ENCODE measurements at regions not wholly inside any gene's neighbourhood (a gene's known extent, or its start where the extent isn't known, plus 50 kb on each side); places are given as distances from the start of the nearest gene placed in this dataset.
"Not testable (repeated sequence)": the region's sequence is repeated elsewhere in the genome, so short reads cannot be mapped to it uniquely, and the experiment has no call there.

DNA sequence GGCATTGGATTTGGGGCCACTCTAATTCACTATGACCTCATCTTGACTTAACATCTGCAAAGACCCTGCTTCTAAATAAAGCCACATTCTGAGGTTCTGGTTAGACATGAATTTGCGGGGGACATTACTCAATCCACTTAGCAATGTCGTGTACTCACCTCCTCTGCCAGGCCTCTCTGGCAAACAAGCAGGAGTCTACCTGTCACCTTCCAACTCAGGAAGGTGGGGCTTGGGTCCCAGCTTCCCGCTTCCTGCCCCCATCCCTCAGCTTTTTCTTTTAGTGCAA is 177.8 kb downstream of the PSMG1 start:
- Histone ChIP-seq H3K9ac (ENCODE audit: low read depth in 1 of 2, low read length in 2 of 2) (no peak overlapping the region), H3K36me3 (ENCODE audit: control insufficient read depth in 1 of 2, insufficient read depth in 2 of 2, low read length in 2 of 2) (no peaks in the 10 kb centered on the region), H3K4me1 (ENCODE audit: control insufficient read depth in 1 of 2, insufficient read depth in 2 of 2, low read length in 2 of 2) (peaks cover 25 to 27% of the 10 kb centered on the region in 2 donors), H3K27me3 (ENCODE audit: control insufficient read depth in 1 of 2, insufficient read depth in 2 of 2, low read length in 2 of 2) (no peaks in the 10 kb centered on the region), H3K4me3 (ENCODE audit: low read depth in 1 of 2, low read length in 2 of 2) (no peak overlapping the region), H3K27ac (ENCODE audit: low read depth, low read length) (peak overlapping the region; percentile 34), H3K9me3 (ENCODE audit: control insufficient read depth in 1 of 2, low read length in 2 of 2) (no peaks in the 10 kb centered on the region)

GRCh38 chr21:39004634-39005501 is 178.4 kb downstream of the PSMG1 start:
- no peaks in the 10 kb centered on the region for H3K9me3 ChIP-seq (ENCODE audit: control insufficient read depth in 1 of 2, low read length in 2 of 2)
- peak overlapping the region; percentile 74 for H3K27ac ChIP-seq (ENCODE audit: low read depth, low read length)
- no peak overlapping the region for H3K4me3 ChIP-seq (ENCODE audit: low read depth in 1 of 2, low read length in 2 of 2)
- no peaks in the 10 kb centered on the region for H3K27me3 ChIP-seq (ENCODE audit: control insufficient read depth in 1 of 2, insufficient read depth in 2 of 2, low read length in 2 of 2)
- H3K36me3 ChIP-seq (ENCODE audit: control insufficient read depth in 1 of 2, insufficient read depth in 2 of 2, low read length in 2 of 2): no peaks in the 10 kb centered on the region
- H3K9ac ChIP-seq (ENCODE audit: low read depth in 1 of 2, low read length in 2 of 2): peak overlapping the region in 1 of 2 donors; percentile 18
- peaks cover 25 to 27% of the 10 kb centered on the region in 2 donors for H3K4me1 ChIP-seq (ENCODE audit: control insufficient read depth in 1 of 2, insufficient read depth in 2 of 2, low read length in 2 of 2)

- Histone ChIP-seq H3K4me3 (ENCODE audit: low read depth in 1 of 2, low read length in 2 of 2) (no peak overlapping the region), H3K36me3 (ENCODE audit: control insufficient read depth in 1 of 2, insufficient read depth in 2 of 2, low read length in 2 of 2) (no peaks in the 10 kb centered on the region), H3K4me1 (ENCODE audit: control insufficient read depth in 1 of 2, insufficient read depth in 2 of 2, low read length in 2 of 2) (peaks cover 25 to 27% of the 10 kb centered on the region in 2 donors), H3K27ac (ENCODE audit: low read depth, low read length) (peak overlapping the region; percentile 74), H3K9me3 (ENCODE audit: control insufficient read depth in 1 of 2, low read length in 2 of 2) (no peaks in the 10 kb centered on the region), H3K9ac (ENCODE audit: low read depth in 1 of 2, low read length in 2 of 2) (peak overlapping the region in 1 of 2 donors; percentile 18), H3K27me3 (ENCODE audit: control insufficient read depth in 1 of 2, insufficient read depth in 2 of 2, low read length in 2 of 2) (no peaks in the 10 kb centered on the region)
These were observed 179.1 kb downstream of the PSMG1 start for GRCh38 chr21:39003982-39004633.

DNA sequence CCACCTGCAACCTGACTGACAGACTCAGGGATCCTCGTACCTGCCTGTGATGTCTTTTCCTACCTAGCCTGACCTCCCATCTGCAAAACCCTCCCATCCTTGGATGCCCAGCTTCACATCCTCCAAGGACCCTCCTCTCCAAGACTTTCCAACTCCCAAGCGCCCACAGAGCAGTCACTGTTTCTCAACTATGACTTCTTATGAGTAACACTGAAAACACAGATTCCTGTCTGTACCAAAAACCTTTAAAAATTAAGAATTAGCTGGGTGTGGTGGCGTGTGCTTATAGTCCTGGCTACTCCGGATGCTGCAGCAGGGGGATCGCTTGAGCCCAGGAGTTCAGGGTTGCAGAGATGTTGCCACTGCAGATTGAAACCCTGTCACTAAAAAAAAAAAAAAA is 181.9 kb downstream of the PSMG1 start:
- Histone ChIP-seq H3K36me3 (ENCODE audit: control insufficient read depth in 1 of 2, insufficient read depth in 2 of 2, low read length in 2 of 2) (no peaks in the 10 kb centered on the region), H3K27me3 (ENCODE audit: control insufficient read depth in 1 of 2, insufficient read depth in 2 of 2, low read length in 2 of 2) (no peaks in the 10 kb centered on the region), H3K4me1 (ENCODE audit: control insufficient read depth in 1 of 2, insufficient read depth in 2 of 2, low read length in 2 of 2) (peaks cover 14 to 22% of the 10 kb centered on the region in 2 donors), H3K9me3 (ENCODE audit: control insufficient read depth in 1 of 2, low read length in 2 of 2) (no peaks in the 10 kb centered on the region), H3K27ac (ENCODE audit: low read depth, low read length) (no peak overlapping the region), H3K9ac (ENCODE audit: low read depth in 1 of 2, low read length in 2 of 2) (no peak overlapping the region), H3K4me3 (ENCODE audit: low read depth in 1 of 2, low read length in 2 of 2) (no peak overlapping the region)

GRCh38 chr21:39000496-39000895 is 182.8 kb downstream of the PSMG1 start:
- Histone ChIP-seq H3K4me3 (ENCODE audit: low read depth in 1 of 2, low read length in 2 of 2) (no peak overlapping the region), H3K4me1 (ENCODE audit: control insufficient read depth in 1 of 2, insufficient read depth in 2 of 2, low read length in 2 of 2) (peaks cover 13 to 26% of the 10 kb centered on the region in 2 donors), H3K36me3 (ENCODE audit: control insufficient read depth in 1 of 2, insufficient read depth in 2 of 2, low read length in 2 of 2) (no peaks in the 10 kb centered on the region), H3K9me3 (ENCODE audit: control insufficient read depth in 1 of 2, low read length in 2 of 2) (no peaks in the 10 kb centered on the region), H3K27me3 (ENCODE audit: control insufficient read depth in 1 of 2, insufficient read depth in 2 of 2, low read length in 2 of 2) (no peaks in the 10 kb centered on the region), H3K9ac (ENCODE audit: low read depth in 1 of 2, low read length in 2 of 2) (no peak overlapping the region), H3K27ac (ENCODE audit: low read depth, low read length) (no peak overlapping the region)

DNA sequence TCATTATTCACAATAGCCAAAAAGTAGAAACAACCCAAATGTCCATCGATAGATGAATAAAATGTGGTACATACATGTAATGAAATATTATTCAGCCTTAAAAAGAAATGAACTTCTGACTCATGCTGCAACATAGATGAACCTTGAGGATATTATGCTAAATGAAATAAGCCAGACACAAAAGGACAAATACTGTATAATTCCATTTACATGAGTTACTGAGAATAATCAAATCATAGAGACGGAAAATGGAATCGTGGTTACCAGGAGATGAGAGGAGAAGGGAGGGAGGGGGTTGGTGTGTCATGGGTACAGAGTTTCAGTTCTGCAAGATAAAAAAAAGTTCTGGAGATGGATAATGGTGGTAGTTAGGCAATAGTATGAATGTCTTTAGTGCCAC is 184.1 kb downstream of the PSMG1 start:
- Histone ChIP-seq H3K9ac (ENCODE audit: low read depth in 1 of 2, low read length in 2 of 2) (no peak overlapping the region), H3K4me1 (ENCODE audit: control insufficient read depth in 1 of 2, insufficient read depth in 2 of 2, low read length in 2 of 2) (peaks cover 12 to 17% of the 10 kb centered on the region in 2 donors), H3K9me3 (ENCODE audit: control insufficient read depth in 1 of 2, low read length in 2 of 2) (no peaks in the 10 kb centered on the region), H3K36me3 (ENCODE audit: control insufficient read depth in 1 of 2, insufficient read depth in 2 of 2, low read length in 2 of 2) (no peaks in the 10 kb centered on the region), H3K27me3 (ENCODE audit: control insufficient read depth in 1 of 2, insufficient read depth in 2 of 2, low read length in 2 of 2) (no peaks in the 10 kb centered on the region), H3K27ac (ENCODE audit: low read depth, low read length) (no peak overlapping the region), H3K4me3 (ENCODE audit: low read depth in 1 of 2, low read length in 2 of 2) (no peak overlapping the region)

DNA sequence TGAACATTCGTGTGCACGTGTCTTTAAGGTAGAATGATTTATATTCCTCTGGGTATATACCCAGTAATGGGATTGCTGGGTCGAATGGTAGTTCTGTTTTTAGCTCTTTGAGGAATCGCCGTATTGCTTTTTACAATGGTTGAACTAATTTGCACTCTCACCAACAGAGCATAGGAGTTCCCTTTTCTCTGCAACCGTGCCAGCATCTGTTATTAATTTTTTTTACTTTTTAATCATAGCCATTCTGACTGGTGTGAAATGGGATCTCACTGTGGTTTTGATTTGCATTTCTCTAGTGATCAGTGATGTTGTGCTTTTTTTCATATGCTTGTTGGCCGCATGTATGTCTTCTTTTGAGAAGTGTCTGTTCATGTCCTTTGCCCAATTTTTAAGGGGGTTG is 185.0 kb downstream of the PSMG1 start:
- H3K9ac ChIP-seq (ENCODE audit: low read depth in 1 of 2, low read length in 2 of 2); H3K4me3 ChIP-seq (ENCODE audit: low read depth in 1 of 2, low read length in 2 of 2); H3K27me3 ChIP-seq (ENCODE audit: control insufficient read depth in 1 of 2, insufficient read depth in 2 of 2, low read length in 2 of 2); H3K27ac ChIP-seq (ENCODE audit: low read depth, low read length); H3K36me3 ChIP-seq (ENCODE audit: control insufficient read depth in 1 of 2, insufficient read depth in 2 of 2, low read length in 2 of 2); H3K9me3 ChIP-seq (ENCODE audit: control insufficient read depth in 1 of 2, low read length in 2 of 2): not testable (repeated sequence)
- H3K4me1 ChIP-seq (ENCODE audit: control insufficient read depth in 1 of 2, insufficient read depth in 2 of 2, low read length in 2 of 2): peaks cover 13 to 16% of the 10 kb centered on the region in 2 donors

GRCh38 chr21:38997843-38998175 is 185.4 kb downstream of the PSMG1 start:
- peaks cover 9 to 16% of the 10 kb centered on the region in 2 donors for H3K4me1 ChIP-seq (ENCODE audit: control insufficient read depth in 1 of 2, insufficient read depth in 2 of 2, low read length in 2 of 2)
- H3K9ac ChIP-seq (ENCODE audit: low read depth in 1 of 2, low read length in 2 of 2); H3K27ac ChIP-seq (ENCODE audit: low read depth, low read length); H3K36me3 ChIP-seq (ENCODE audit: control insufficient read depth in 1 of 2, insufficient read depth in 2 of 2, low read length in 2 of 2); H3K4me3 ChIP-seq (ENCODE audit: low read depth in 1 of 2, low read length in 2 of 2); H3K27me3 ChIP-seq (ENCODE audit: control insufficient read depth in 1 of 2, insufficient read depth in 2 of 2, low read length in 2 of 2); H3K9me3 ChIP-seq (ENCODE audit: control insufficient read depth in 1 of 2, low read length in 2 of 2): not testable (repeated sequence)

DNA sequence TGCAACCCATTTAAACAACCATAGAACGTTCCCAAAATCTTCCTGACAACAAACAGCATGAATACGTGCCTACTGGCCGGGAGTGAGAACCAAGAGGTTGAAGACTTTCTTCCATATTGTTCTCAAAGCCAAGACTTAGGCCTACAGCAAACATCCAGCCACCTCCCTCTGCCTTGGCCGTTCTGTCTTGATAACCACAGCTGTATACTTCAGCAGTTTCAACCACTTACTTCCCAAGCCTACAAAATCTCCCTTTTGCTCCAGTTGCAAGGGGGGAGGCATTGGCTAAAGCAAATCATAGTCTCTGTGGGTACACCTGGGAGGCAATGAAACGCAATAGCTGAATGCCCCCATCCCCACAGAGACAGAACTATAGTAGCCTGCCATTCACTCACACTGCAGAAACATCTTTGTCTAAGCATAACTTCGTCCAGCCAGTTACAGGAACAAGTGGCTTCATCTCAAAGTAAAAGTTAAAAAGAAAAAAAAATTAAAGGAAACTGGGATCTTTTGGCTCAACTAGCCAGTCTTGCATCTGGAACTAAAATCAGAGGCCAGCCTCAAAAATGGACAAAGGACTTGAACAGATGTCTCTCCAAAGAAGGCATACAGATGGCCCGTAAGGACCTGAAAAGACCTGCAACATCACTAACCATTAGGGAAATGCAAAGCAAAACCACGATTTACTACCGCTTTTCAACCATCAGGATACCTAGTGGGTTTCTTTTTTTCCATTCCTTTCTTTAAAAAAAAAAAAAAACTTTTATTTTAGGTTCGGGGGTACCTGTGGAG is 186.0 kb downstream of the PSMG1 start:
- no peak overlapping the region for H3K27ac ChIP-seq (ENCODE audit: low read depth, low read length)

GRCh38 chr21:38996355-38996754 is 186.9 kb downstream of the PSMG1 start:
- H3K36me3 ChIP-seq (ENCODE audit: control insufficient read depth in 1 of 2, insufficient read depth in 2 of 2, low read length in 2 of 2): no peaks in the 10 kb centered on the region
- H3K4me3 ChIP-seq (ENCODE audit: low read depth in 1 of 2, low read length in 2 of 2): no peak overlapping the region
- H3K9me3 ChIP-seq (ENCODE audit: control insufficient read depth in 1 of 2, low read length in 2 of 2): no peaks in the 10 kb centered on the region
- no peak overlapping the region for H3K27ac ChIP-seq (ENCODE audit: low read depth, low read length)
- no peak overlapping the region for H3K9ac ChIP-seq (ENCODE audit: low read depth in 1 of 2, low read length in 2 of 2)
- no peaks in the 10 kb centered on the region for H3K27me3 ChIP-seq (ENCODE audit: control insufficient read depth in 1 of 2, insufficient read depth in 2 of 2, low read length in 2 of 2)
- H3K4me1 ChIP-seq (ENCODE audit: control insufficient read depth in 1 of 2, insufficient read depth in 2 of 2, low read length in 2 of 2): peaks cover 9 to 16% of the 10 kb centered on the region in 2 donors

More for the DNA sequence above, 186.0 kb downstream of the PSMG1 start:
- Histone ChIP-seq H3K4me3 (ENCODE audit: low read depth in 1 of 2, low read length in 2 of 2) (no peak overlapping the region), H3K36me3 (ENCODE audit: control insufficient read depth in 1 of 2, insufficient read depth in 2 of 2, low read length in 2 of 2) (no peaks in the 10 kb centered on the region), H3K4me1 (ENCODE audit: control insufficient read depth in 1 of 2, insufficient read depth in 2 of 2, low read length in 2 of 2) (peaks cover 9 to 16% of the 10 kb centered on the region in 2 donors), H3K9me3 (ENCODE audit: control insufficient read depth in 1 of 2, low read length in 2 of 2) (no peaks in the 10 kb centered on the region), H3K27me3 (ENCODE audit: control insufficient read depth in 1 of 2, insufficient read depth in 2 of 2, low read length in 2 of 2) (no peaks in the 10 kb centered on the region), H3K9ac (ENCODE audit: low read depth in 1 of 2, low read length in 2 of 2) (no peak overlapping the region)
